GM12878 (cell line): ENCODE measurements at regions not wholly inside any gene's neighbourhood (a gene's known extent, or its start where the extent isn't known, plus 50 kb on each side); places are given as distances from the start of the nearest gene placed in this dataset.

Experiments used
- ATAC-seq: fragments of 200-7000 bp; cut with Tn5 transposase; 3 replicates; pipeline ENCODE4 v1.9.1; 2020; ENCODE audit warnings: mild to moderate bottlenecking, moderate library complexity
- BruUV-seq: library from RNA; stranded (reverse); fragments of 400-500 nt; replicated peaks from 2 replicates; lab custom pipeline; 2021; lab: Mats Ljungman, UMichigan
- CTCF ChIA-PET: fragments of 300-600 bp; sonication (Branson Sonifier 250); formaldehyde crosslinking; extraction: SDS; loops from one replicate; lab custom pipeline; 2021; ENCODE audit warnings: inconsistent platforms; lab: Yijun Ruan, JAX
- POLR2A ChIA-PET: fragments of 350-600 bp; formaldehyde crosslinking; extraction: SDS; loops from one replicate; lab custom pipeline; 2021; ENCODE audit warnings: inconsistent platforms; lab: Charles Lee
- RAD21 ChIA-PET: fragments of 300-600 bp; sonication (Branson Sonifier 250); formaldehyde crosslinking; loops from one replicate; lab custom pipeline; 2023; ENCODE audit warnings: antibody characterized with exemption; ENCODE audit not compliant: unreplicated experiment; lab: Charles Lee
- SMC1A ChIA-PET: fragments of 300-600 bp; sonication (Branson Sonifier 250); formaldehyde crosslinking; loops from one replicate; lab custom pipeline; 2023; ENCODE audit not compliant: unreplicated experiment, uncharacterized antibody; lab: Charles Lee
- DNase-seq: peaks from one replicate; pipeline ENCODE4 v3.0.0-alpha.2; 2011; ENCODE audit warnings: low read depth, low spot score
- FAIRE-seq: peaks from 3 replicates; lab custom pipeline; 2011; peaks lifted over from hg19 to GRCh38; lab: Jason Lieb, UNC
- H2AFZ ChIP-seq: 2 replicates; pipeline ENCODE4 v1.6.0; 2011; ENCODE audit warnings: low read depth, low read length, control low read depth; ENCODE audit not compliant: control insufficient read depth
- H3K27ac ChIP-seq: 2 replicates; pipeline ENCODE4 v1.5.1; 2011; ENCODE audit warnings: control low read depth; ENCODE audit not compliant: control insufficient read depth, insufficient read depth
- H3K27me3 ChIP-seq, 2 experiments: replicated peaks in 1 of 2; 2 replicates each; pipeline versions ENCODE4 v1.6.0 to v1.6.1; 2011; ENCODE audit warnings: low read length in 1 of 2; ENCODE audit not compliant: control insufficient read depth in 2 of 2, insufficient read depth in 2 of 2
- H3K36me3 ChIP-seq, 2 experiments: 2 replicates each; pipeline ENCODE4 v1.5.1; 2011; ENCODE audit warnings: low read length in 1 of 2; ENCODE audit not compliant: control insufficient read depth in 2 of 2, insufficient read depth in 2 of 2
- H3K4me1 ChIP-seq: 2 replicates; pipeline ENCODE4 v1.6.1; 2011; ENCODE audit warnings: mild to moderate bottlenecking, low read length, moderate library complexity, mixed read lengths; ENCODE audit not compliant: control insufficient read depth, insufficient read depth
- H3K4me2 ChIP-seq: 2 replicates; pipeline ENCODE4 v1.6.0; 2011; ENCODE audit warnings: control low read depth; ENCODE audit not compliant: control insufficient read depth, insufficient read depth
- H3K4me3 ChIP-seq: fragments of 200-600 bp; sonication (generic); 2 replicates; pipeline ENCODE4 v1.5.1; 2016
- H3K79me2 ChIP-seq: 2 replicates; pipeline ENCODE4 v1.6.0; 2011; ENCODE audit warnings: low read length; ENCODE audit not compliant: control insufficient read depth, insufficient read depth
- H3K9ac ChIP-seq: 2 replicates; pipeline ENCODE4 v1.8.0; 2011; ENCODE audit warnings: low read length, control low read depth, mixed read lengths; ENCODE audit not compliant: control insufficient read depth, insufficient read depth
- H3K9me3 ChIP-seq: replicated peaks from 3 replicates; pipeline ENCODE4 v1.5.1; 2011; ENCODE audit warnings: mild to moderate bottlenecking, low read length; ENCODE audit not compliant: control insufficient read depth, insufficient read depth
- H4K20me1 ChIP-seq: 2 replicates; pipeline ENCODE4 v1.6.0; 2011; ENCODE audit not compliant: control insufficient read depth, insufficient read depth
- BCL3 ChIP-seq: IDR thresholded peaks from 2 replicates; pipeline ENCODE4 v1.6.1; 2011; ENCODE audit warnings: borderline replicate concordance, low read depth, mild to moderate bottlenecking, moderate library complexity, low read length; ENCODE audit not compliant: insufficient read depth, poor library complexity, severe bottlenecking
- CBX3 ChIP-seq: fragments of 200-600 bp; sonication (generic); IDR thresholded peaks from 2 replicates; pipeline ENCODE4 v1.6.1; 2016; ENCODE audit warnings: low read depth, borderline replicate concordance
- ESRRA ChIP-seq: IDR thresholded peaks from 2 replicates; pipeline ENCODE4 v1.6.1; 2012; ENCODE audit warnings: mild to moderate bottlenecking, low read length, improper control_type of control experiment
- HDGF ChIP-seq: fragments of 450-650 bp; IDR thresholded peaks from 2 replicates; pipeline ENCODE4 v1.6.1; 2016; ENCODE audit warnings: antibody characterized with exemption
- IKZF2 ChIP-seq, 2 experiments: fragments of 450-650 bp; IDR thresholded peaks; 2 replicates each; pipeline ENCODE4 v1.6.1; 2017; ENCODE audit warnings: mild to moderate bottlenecking in 2 of 2, moderate library complexity in 2 of 2
- NKRF ChIP-seq: fragments of 450-650 bp; conservative IDR thresholded peaks from 2 replicates; pipeline ENCODE4 v1.6.1; 2017; ENCODE audit warnings: mild to moderate bottlenecking, moderate library complexity
- NR2C1 ChIP-seq: fragments of 450-650 bp; IDR thresholded peaks from 2 replicates; pipeline ENCODE4 v1.6.1; 2017; ENCODE audit warnings: antibody characterized with exemption, mild to moderate bottlenecking, moderate library complexity
- NRF1 ChIP-seq: conservative IDR thresholded peaks from 2 replicates; pipeline ENCODE4 v1.6.1; 2011; ENCODE audit warnings: mild to moderate bottlenecking, low read depth, low read length, improper control_type of control experiment
- RFX5 ChIP-seq: IDR thresholded peaks from 2 replicates; pipeline ENCODE4 v1.6.1; 2011; ENCODE audit warnings: low read depth, low read length, improper control_type of control experiment
- SIX5 ChIP-seq: IDR thresholded peaks from 2 replicates; pipeline ENCODE4 v1.6.1; 2011; ENCODE audit warnings: mild to moderate bottlenecking, low read depth, low read length, moderate library complexity; ENCODE audit not compliant: severe bottlenecking
- SUPT20H ChIP-seq: IDR thresholded peaks from 2 replicates; pipeline ENCODE4 v1.6.1; 2011; ENCODE audit warnings: low read depth, mild to moderate bottlenecking, low read length, moderate library complexity, borderline replicate concordance; ENCODE audit not compliant: control insufficient read depth
- YY1 ChIP-seq: IDR thresholded peaks from 2 replicates; pipeline ENCODE4 v1.6.1; 2011; ENCODE audit warnings: low read depth, mild to moderate bottlenecking, low read length
- ZBED1 ChIP-seq: IDR thresholded peaks from 2 replicates; pipeline ENCODE4 v1.6.1; 2016; ENCODE audit warnings: borderline replicate concordance
- WGBS: methylation state at CpG from one replicate; pipeline ENCODE4 v1.1.6; 2016; ENCODE audit warnings: low lambda C conversion rate; ENCODE audit not compliant: insufficient replicate concordance, insufficient coverage; ENCODE audit errors: missing lambda C conversion rate; 5-methylcytosine and 5-hydroxymethylcytosine counted together
- in situ Hi-C: fragments of 300-500 bp; cut with MboI; formaldehyde crosslinking; loops from 9 replicates; pipeline ENCODE4 v1.14.3; 2018; ENCODE audit warnings: mixed read lengths
- intact Hi-C: fragments of 100-400 bp; cut with micrococcal nuclease; formaldehyde crosslinking; loops from one replicate; pipeline ENCODE4 v1.14.2; 2022; ENCODE audit not compliant: unreplicated experiment
- TF ChIP-seq, protein P1 (sequence below): fragments of 150-350 bp; IDR thresholded peaks from 2 replicates; pipeline ENCODE4 v1.6.1; 2014; ENCODE audit warnings: mild to moderate bottlenecking, low read depth, low read length

DNA sequence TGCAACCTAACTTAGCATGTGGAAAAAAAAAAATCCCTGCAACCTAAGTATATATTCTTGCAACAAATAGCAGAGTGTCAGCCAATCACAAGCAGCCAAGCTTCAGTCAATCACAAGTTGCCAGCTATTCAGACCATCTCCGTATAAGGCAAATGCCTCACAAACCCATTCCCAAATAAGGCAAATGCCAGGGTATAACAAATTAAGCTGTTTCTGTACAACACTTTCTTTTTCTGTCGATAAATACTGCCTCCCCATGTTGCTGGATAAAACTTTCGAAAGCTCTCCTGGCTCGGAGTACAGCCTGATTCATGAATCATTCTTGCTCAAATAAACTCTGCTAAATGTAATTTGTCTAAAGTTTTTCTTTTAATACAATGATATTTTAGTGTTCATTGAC is 460.7 kb upstream of the SMIM31 start:
- CTCF ChIA-PET = no interaction called here
- no peak for ATAC-seq

More for the DNA sequence above, 460.7 kb upstream of the SMIM31 start:
- H3K36me3 ChIP-seq = no peaks in the 10 kb centered on the region
- H3K9me3 ChIP-seq = no peaks in the 10 kb centered on the region
- 10% methylated on average over 4 of the region's 4 CpGs for WGBS
- in situ Hi-C loops = no loop called here
- H3K4me2 ChIP-seq = no peak overlapping the region
- no peak overlapping the region for H2AFZ ChIP-seq
- POLR2A ChIA-PET = no interaction called here
- H3K4me3 ChIP-seq = no peak overlapping the region
- H4K20me1 ChIP-seq = no peaks in the 10 kb centered on the region
- DNase-seq = no peak
- no peaks in the 10 kb centered on the region for H3K79me2 ChIP-seq
- no TSS peak for BruUV-seq
- FAIRE-seq = no peak
- no peak overlapping the region for H3K27ac ChIP-seq
- no peaks in the 10 kb centered on the region for H3K27me3 ChIP-seq
- TF ChIP-seq NKRF (no peak), RFX5 (no peak), YY1 (no peak), ESRRA (no peak), IKZF2 (IDR thresholded peaks at IDR 0.05) (no peak), CBX3 (no peak), NRF1 (no peak), ZBED1 (no peak), NR2C1 (no peak), SIX5 (no peak), SUPT20H (no peak), HDGF (no peak), BCL3 (no peak)
- TF ChIP-seq, protein P1, sequence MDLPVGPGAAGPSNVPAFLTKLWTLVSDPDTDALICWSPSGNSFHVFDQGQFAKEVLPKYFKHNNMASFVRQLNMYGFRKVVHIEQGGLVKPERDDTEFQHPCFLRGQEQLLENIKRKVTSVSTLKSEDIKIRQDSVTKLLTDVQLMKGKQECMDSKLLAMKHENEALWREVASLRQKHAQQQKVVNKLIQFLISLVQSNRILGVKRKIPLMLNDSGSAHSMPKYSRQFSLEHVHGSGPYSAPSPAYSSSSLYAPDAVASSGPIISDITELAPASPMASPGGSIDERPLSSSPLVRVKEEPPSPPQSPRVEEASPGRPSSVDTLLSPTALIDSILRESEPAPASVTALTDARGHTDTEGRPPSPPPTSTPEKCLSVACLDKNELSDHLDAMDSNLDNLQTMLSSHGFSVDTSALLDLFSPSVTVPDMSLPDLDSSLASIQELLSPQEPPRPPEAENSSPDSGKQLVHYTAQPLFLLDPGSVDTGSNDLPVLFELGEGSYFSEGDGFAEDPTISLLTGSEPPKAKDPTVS = no peak
- RAD21 ChIA-PET = no interaction called here
- intact Hi-C loops = no loop called here
- SMC1A ChIA-PET = no interaction called here
- no peak overlapping the region for H3K9ac ChIP-seq
- H3K4me1 ChIP-seq = no peaks in the 10 kb centered on the region
